Liver (tissue), 7 donors: ENCODE measurements at regions not wholly inside any gene's neighbourhood (a gene's known extent, or its start where the extent isn't known, plus 50 kb on each side); places are given as distances from the start of the nearest gene placed in this dataset.

Experiments used
- DNase-seq: peaks from one replicate; pipeline ENCODE4 v3.0.0-alpha.2; 2017; ENCODE audit warnings: low spot score
- H3K27ac ChIP-seq, 2 donors: one replicate each; pipeline ENCODE4 v1.7.0; 2013; ENCODE audit warnings: inconsistent platforms in 2 of 2, low read length in 2 of 2, control low read depth in 1 of 2, low read depth in 1 of 2, mild to moderate bottlenecking in 1 of 2
- H3K27me3 ChIP-seq, 4 donors: one replicate each; pipeline versions ENCODE4 v1.6.1 to v1.7.0; 2013; ENCODE audit warnings: low read length in 3 of 4, inconsistent platforms in 1 of 4, mild to moderate bottlenecking in 1 of 4, moderate library complexity in 1 of 4; ENCODE audit not compliant: control insufficient read depth in 4 of 4, insufficient read depth in 4 of 4
- H3K36me3 ChIP-seq, 4 donors: one replicate each; pipeline versions ENCODE4 v1.6.1 to v1.7.0; 2013; ENCODE audit warnings: low read length in 3 of 4, mild to moderate bottlenecking in 3 of 4, low read depth in 1 of 4, moderate library complexity in 1 of 4; ENCODE audit not compliant: control insufficient read depth in 4 of 4, insufficient read depth in 3 of 4
- H3K4me1 ChIP-seq, 4 donors: one replicate each; pipeline versions ENCODE4 v1.6.1 to v1.7.0; 2013; ENCODE audit warnings: low read length in 3 of 4, mild to moderate bottlenecking in 3 of 4, moderate library complexity in 1 of 4; ENCODE audit not compliant: control insufficient read depth in 4 of 4, insufficient read depth in 4 of 4
- H3K4me3 ChIP-seq, 3 donors: one replicate each; pipeline versions ENCODE4 v1.6.1 to v1.7.0; 2013; ENCODE audit warnings: low read length in 3 of 3, control low read depth in 1 of 3, low read depth in 1 of 3, mild to moderate bottlenecking in 1 of 3
- H3K9ac ChIP-seq, 2 donors: one replicate each; pipeline ENCODE4 v1.7.0; 2013; ENCODE audit warnings: low read length in 2 of 2, mild to moderate bottlenecking in 2 of 2, moderate library complexity in 2 of 2, control low read depth in 1 of 2, low read depth in 1 of 2
- H3K9me3 ChIP-seq, 4 donors: one replicate each; pipeline versions ENCODE4 v1.6.1 to v1.7.0; 2013; ENCODE audit warnings: low read length in 3 of 4; ENCODE audit not compliant: control insufficient read depth in 4 of 4
- FOXA1 ChIP-seq: IDR thresholded peaks from 2 replicates; pipeline ENCODE4 v1.6.1; 2016; ENCODE audit warnings: antibody characterized with exemption
- GABPA ChIP-seq, 2 donors: IDR thresholded peaks in 1 of 2; conservative IDR thresholded peaks in 1 of 2; 2 replicates each; pipeline ENCODE4 v1.6.1; 2016; ENCODE audit warnings: antibody characterized with exemption in 2 of 2, mild to moderate bottlenecking in 1 of 2, moderate library complexity in 1 of 2
- HNF4A ChIP-seq, 2 donors: conservative IDR thresholded peaks; 2 replicates each; pipeline ENCODE4 v1.6.1; 2016; ENCODE audit warnings: antibody characterized with exemption in 2 of 2, mild to moderate bottlenecking in 2 of 2
- HNF4G ChIP-seq: IDR thresholded peaks from 2 replicates; pipeline ENCODE4 v1.6.1; 2016; ENCODE audit warnings: antibody characterized with exemption
- JUND ChIP-seq, 2 donors: IDR thresholded peaks; 2 replicates each; pipeline ENCODE4 v1.6.1; 2016; ENCODE audit warnings: antibody characterized with exemption in 2 of 2
- NR2F2 ChIP-seq: IDR thresholded peaks from 2 replicates; pipeline ENCODE4 v1.6.1; 2016; ENCODE audit warnings: antibody characterized with exemption
- RXRA ChIP-seq, 2 donors: IDR thresholded peaks; 2 replicates each; pipeline ENCODE4 v1.6.1; 2017 to 2018; ENCODE audit warnings: antibody characterized with exemption in 2 of 2, mild to moderate bottlenecking in 1 of 2
- SP1 ChIP-seq: IDR thresholded peaks from 2 replicates; pipeline ENCODE4 v1.6.1; 2018; ENCODE audit warnings: antibody characterized with exemption, mild to moderate bottlenecking
- TAF1 ChIP-seq: conservative IDR thresholded peaks from 2 replicates; pipeline ENCODE4 v1.6.1; 2016; ENCODE audit warnings: antibody characterized with exemption, mild to moderate bottlenecking
- WGBS: extraction: QIAGEN DNeasy Blood & Tissue Kit; methylation state at CpG from one replicate; pipeline ENCODE4 v1.1.7; 2013; 5-methylcytosine and 5-hydroxymethylcytosine counted together
- TF ChIP-seq, protein P1 (sequence below): IDR thresholded peaks from 2 replicates; pipeline ENCODE4 v1.6.1; 2016; ENCODE audit warnings: antibody characterized with exemption, mild to moderate bottlenecking
- TF ChIP-seq, protein P2 (sequence below): IDR thresholded peaks from 2 replicates; pipeline ENCODE4 v1.6.1; 2016; ENCODE audit warnings: antibody characterized with exemption
- TF ChIP-seq, protein P3 (sequence below): IDR thresholded peaks from 2 replicates; pipeline ENCODE4 v1.6.1; 2016; ENCODE audit warnings: antibody characterized with exemption
- donor health status: healthy.
- donor health status: healthy.
- donor health status: healthy.
- donor health status: healthy.

DNA sequence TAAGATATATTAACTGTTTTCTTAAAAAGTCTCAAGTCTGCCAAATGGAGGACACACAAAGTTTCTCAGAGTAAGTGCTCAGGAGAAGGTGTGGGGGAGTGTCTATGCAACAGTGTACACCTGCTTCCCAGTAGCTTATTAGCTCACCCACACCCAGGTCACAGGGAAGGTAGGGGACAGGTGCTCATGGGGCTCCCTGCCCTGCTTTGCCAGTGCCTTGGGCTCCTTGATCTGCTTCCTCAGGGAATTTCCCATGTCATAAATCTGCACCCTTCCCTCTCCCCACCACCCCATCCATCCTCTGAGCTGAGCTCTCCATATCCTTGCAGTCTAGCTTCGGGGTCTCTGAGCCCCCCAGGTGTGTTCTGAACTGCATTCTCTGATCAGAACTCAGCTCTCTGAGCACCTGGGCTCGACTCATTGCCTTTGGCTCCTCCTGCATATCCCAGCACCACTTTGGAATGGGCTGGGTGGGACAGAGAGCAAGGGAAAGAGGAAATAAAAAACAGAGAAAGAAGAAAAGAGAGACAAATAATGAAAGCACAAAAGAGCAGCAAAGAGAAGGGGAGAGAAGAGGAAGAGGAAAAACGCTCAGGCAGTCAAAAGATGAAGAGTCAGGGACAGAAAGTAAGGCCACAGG is 87.0 kb upstream of the ATP1B1 start (continued):
- TF ChIP-seq, protein P1, sequence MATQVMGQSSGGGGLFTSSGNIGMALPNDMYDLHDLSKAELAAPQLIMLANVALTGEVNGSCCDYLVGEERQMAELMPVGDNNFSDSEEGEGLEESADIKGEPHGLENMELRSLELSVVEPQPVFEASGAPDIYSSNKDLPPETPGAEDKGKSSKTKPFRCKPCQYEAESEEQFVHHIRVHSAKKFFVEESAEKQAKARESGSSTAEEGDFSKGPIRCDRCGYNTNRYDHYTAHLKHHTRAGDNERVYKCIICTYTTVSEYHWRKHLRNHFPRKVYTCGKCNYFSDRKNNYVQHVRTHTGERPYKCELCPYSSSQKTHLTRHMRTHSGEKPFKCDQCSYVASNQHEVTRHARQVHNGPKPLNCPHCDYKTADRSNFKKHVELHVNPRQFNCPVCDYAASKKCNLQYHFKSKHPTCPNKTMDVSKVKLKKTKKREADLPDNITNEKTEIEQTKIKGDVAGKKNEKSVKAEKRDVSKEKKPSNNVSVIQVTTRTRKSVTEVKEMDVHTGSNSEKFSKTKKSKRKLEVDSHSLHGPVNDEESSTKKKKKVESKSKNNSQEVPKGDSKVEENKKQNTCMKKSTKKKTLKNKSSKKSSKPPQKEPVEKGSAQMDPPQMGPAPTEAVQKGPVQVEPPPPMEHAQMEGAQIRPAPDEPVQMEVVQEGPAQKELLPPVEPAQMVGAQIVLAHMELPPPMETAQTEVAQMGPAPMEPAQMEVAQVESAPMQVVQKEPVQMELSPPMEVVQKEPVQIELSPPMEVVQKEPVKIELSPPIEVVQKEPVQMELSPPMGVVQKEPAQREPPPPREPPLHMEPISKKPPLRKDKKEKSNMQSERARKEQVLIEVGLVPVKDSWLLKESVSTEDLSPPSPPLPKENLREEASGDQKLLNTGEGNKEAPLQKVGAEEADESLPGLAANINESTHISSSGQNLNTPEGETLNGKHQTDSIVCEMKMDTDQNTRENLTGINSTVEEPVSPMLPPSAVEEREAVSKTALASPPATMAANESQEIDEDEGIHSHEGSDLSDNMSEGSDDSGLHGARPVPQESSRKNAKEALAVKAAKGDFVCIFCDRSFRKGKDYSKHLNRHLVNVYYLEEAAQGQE = no peak

DNA sequence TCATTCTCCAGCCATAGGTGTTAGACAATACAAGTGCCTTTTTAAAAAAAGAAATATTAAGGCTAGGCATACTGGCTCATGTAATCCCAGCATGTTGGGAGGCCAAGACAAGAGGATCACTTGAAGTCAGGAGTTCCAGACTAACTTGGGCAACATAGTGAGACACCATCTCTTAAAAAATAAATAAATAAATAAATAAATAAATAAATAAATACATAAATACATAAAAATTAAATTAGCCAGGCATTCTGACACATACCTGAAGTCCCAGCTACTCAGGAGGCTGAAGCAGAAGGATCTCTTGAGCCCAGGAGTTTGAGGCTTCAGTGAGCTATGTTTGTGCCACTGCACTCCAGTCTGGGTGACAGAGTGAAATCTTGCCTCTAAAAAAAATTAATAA is 85.8 kb upstream of the ATP1B1 start:
- H3K4me3 ChIP-seq = no peak overlapping the region
- H3K36me3 ChIP-seq = no peaks in the 10 kb centered on the region
- no peak overlapping the region for H3K27ac ChIP-seq
- H3K4me1 ChIP-seq = no peaks in the 10 kb centered on the region
- DNase-seq = no peak
- H3K9ac ChIP-seq = no peak overlapping the region
- no peak for TF ChIP-seq TAF1
- TF ChIP-seq, protein P2, sequence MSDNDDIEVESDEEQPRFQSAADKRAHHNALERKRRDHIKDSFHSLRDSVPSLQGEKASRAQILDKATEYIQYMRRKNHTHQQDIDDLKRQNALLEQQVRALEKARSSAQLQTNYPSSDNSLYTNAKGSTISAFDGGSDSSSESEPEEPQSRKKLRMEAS = no peak
- TF ChIP-seq, protein P3, sequence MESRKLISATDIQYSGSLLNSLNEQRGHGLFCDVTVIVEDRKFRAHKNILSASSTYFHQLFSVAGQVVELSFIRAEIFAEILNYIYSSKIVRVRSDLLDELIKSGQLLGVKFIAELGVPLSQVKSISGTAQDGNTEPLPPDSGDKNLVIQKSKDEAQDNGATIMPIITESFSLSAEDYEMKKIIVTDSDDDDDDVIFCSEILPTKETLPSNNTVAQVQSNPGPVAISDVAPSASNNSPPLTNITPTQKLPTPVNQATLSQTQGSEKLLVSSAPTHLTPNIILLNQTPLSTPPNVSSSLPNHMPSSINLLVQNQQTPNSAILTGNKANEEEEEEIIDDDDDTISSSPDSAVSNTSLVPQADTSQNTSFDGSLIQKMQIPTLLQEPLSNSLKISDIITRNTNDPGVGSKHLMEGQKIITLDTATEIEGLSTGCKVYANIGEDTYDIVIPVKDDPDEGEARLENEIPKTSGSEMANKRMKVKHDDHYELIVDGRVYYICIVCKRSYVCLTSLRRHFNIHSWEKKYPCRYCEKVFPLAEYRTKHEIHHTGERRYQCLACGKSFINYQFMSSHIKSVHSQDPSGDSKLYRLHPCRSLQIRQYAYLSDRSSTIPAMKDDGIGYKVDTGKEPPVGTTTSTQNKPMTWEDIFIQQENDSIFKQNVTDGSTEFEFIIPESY = no peak
- no peak for TF ChIP-seq RXRA (IDR thresholded peaks at IDR 0.05)
- TF ChIP-seq JUND (IDR thresholded peaks at IDR 0.05) = no peak
- TF ChIP-seq FOXA1 = no peak
- TF ChIP-seq GABPA (IDR thresholded peaks at IDR 0.05 in 1 of 2, conservative IDR thresholded peaks at IDR 0.05 in 1 of 2) = no peak
- no peaks in the 10 kb centered on the region for H3K27me3 ChIP-seq
- no peaks in the 10 kb centered on the region for H3K9me3 ChIP-seq

DNA sequence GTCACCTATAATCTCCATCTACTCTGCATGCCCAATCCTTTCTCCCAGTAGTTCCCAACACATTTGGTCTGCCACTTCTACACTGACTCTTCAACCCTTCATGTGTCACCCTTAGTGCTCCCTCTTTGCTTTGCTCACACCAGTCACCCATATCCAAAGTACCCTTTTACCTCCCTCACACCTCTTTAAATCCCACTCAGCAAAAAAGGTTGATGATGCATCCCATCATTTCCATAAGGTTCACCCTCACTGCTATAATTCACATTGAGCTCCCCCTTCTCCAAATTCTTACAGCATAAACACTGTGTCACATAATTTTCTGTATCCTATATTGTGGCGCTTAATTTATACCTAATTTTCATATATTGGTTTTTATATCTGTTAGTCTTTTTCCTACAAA is 83.8 kb upstream of the ATP1B1 start:
- no peak for DNase-seq
- H3K9ac ChIP-seq = no peak overlapping the region
- H3K27ac ChIP-seq = no peak overlapping the region
- H3K4me3 ChIP-seq = no peak overlapping the region
- 96% methylated on average over 1 of the region's 1 CpG for WGBS
- H3K9me3 ChIP-seq = no peaks in the 10 kb centered on the region
- no peaks in the 10 kb centered on the region for H3K4me1 ChIP-seq
- H3K27me3 ChIP-seq = no peaks in the 10 kb centered on the region
- TF ChIP-seq SP1 (no peak), HNF4A (conservative IDR thresholded peaks at IDR 0.05) (no peak), HNF4G (no peak), NR2F2 (no peak)
- TF ChIP-seq, protein P3 = no peak
- no peaks in the 10 kb centered on the region for H3K36me3 ChIP-seq
